SK-N-SH (cell line): ENCODE measurements at regions not wholly inside any gene's neighbourhood (a gene's known extent, or its start where the extent isn't known, plus 50 kb on each side); places are given as distances from the start of the nearest gene placed in this dataset.

ENCODE experiments used
- YY1 ChIP-seq: IDR thresholded peaks from 2 replicates; pipeline ENCODE4 v1.4.0; 2012; ENCODE audit warnings: low read depth, mild to moderate bottlenecking
- TF ChIP-seq, protein P1 (sequence below): fragments of 200-600 bp; sonication (generic); IDR thresholded peaks from 2 replicates; pipeline ENCODE4 v1.6.1; 2017; ENCODE audit warnings: antibody characterized with exemption, mild to moderate bottlenecking, moderate library complexity

- TF ChIP-seq YY1, result no peak
- TF ChIP-seq, protein P1, sequence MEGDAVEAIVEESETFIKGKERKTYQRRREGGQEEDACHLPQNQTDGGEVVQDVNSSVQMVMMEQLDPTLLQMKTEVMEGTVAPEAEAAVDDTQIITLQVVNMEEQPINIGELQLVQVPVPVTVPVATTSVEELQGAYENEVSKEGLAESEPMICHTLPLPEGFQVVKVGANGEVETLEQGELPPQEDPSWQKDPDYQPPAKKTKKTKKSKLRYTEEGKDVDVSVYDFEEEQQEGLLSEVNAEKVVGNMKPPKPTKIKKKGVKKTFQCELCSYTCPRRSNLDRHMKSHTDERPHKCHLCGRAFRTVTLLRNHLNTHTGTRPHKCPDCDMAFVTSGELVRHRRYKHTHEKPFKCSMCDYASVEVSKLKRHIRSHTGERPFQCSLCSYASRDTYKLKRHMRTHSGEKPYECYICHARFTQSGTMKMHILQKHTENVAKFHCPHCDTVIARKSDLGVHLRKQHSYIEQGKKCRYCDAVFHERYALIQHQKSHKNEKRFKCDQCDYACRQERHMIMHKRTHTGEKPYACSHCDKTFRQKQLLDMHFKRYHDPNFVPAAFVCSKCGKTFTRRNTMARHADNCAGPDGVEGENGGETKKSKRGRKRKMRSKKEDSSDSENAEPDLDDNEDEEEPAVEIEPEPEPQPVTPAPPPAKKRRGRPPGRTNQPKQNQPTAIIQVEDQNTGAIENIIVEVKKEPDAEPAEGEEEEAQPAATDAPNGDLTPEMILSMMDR, result no peak
Observed at GRCh38 chr7:65279795-65280194, 93.9 kb upstream of the ZNF92 start.
